Progenitor cell of endocrine pancreas (in vitro differentiated cells): ENCODE measurements at regions not wholly inside any gene's neighbourhood (a gene's known extent, or its start where the extent isn't known, plus 50 kb on each side); places are given as distances from the start of the nearest gene placed in this dataset.

ENCODE experiments used
- DNase-seq: peaks from one replicate; pipeline ENCODE4 v3.0.0; 2021; ENCODE audit warnings: low spot score; ENCODE audit not compliant: unreplicated experiment
- H3K27ac Mint-ChIP-seq: 2 replicates; pipeline ENCODE4 v1.8.0; 2021; ENCODE audit warnings: mild to moderate bottlenecking, moderate library complexity, mixed read lengths
- H3K27me3 Mint-ChIP-seq: 2 replicates; pipeline ENCODE4 v1.8.0; 2021; ENCODE audit warnings: mixed read lengths
- H3K36me3 Mint-ChIP-seq: 2 replicates; pipeline ENCODE4 v1.8.0; 2022; ENCODE audit warnings: mixed read lengths; ENCODE audit not compliant: insufficient read depth
- H3K4me1 Mint-ChIP-seq: 2 replicates; pipeline ENCODE4 v1.8.0; 2021; ENCODE audit warnings: low read depth, mixed read lengths
- H3K4me3 Mint-ChIP-seq: 2 replicates; pipeline ENCODE4 v1.8.0; 2021; ENCODE audit warnings: low read depth, mild to moderate bottlenecking, moderate library complexity, mixed read lengths
- H3K9me3 Mint-ChIP-seq: 2 replicates; pipeline ENCODE4 v1.8.0; 2021; ENCODE audit warnings: low read depth, mixed read lengths
- TF ChIP-seq, protein P1 (sequence below): fragments of 200-600 bp; sonication (generic); IDR thresholded peaks from one replicate; pipeline ENCODE4 v1.5.0; 2021; ENCODE audit warnings: antibody characterized with exemption, mild to moderate bottlenecking; ENCODE audit not compliant: unreplicated experiment

DNA sequence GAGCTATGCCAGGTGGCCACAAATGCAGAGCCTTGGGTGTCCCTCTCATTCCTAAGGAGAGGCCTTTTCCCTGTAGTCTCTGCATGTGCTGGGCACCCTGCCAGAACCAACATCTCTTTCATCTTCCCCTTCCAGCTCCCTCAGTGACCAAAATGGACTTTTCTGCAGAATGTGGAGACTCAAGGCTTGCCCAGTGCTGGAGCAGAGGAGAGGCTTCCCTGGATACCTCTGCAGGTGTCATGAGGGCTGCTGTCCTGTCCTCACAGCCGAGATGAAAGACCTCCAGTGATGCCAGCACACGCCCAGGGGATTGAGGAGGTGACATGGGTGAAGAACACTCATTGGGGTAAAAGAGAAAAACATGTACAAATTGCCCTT is 347.0 kb upstream of the AJAP1 start:
- H3K36me3 Mint-ChIP-seq: no peaks in the 10 kb centered on the region
- DNase-seq: no peak
- H3K27me3 Mint-ChIP-seq: peaks cover 3% of the 10 kb centered on the region
- TF ChIP-seq, protein P1, sequence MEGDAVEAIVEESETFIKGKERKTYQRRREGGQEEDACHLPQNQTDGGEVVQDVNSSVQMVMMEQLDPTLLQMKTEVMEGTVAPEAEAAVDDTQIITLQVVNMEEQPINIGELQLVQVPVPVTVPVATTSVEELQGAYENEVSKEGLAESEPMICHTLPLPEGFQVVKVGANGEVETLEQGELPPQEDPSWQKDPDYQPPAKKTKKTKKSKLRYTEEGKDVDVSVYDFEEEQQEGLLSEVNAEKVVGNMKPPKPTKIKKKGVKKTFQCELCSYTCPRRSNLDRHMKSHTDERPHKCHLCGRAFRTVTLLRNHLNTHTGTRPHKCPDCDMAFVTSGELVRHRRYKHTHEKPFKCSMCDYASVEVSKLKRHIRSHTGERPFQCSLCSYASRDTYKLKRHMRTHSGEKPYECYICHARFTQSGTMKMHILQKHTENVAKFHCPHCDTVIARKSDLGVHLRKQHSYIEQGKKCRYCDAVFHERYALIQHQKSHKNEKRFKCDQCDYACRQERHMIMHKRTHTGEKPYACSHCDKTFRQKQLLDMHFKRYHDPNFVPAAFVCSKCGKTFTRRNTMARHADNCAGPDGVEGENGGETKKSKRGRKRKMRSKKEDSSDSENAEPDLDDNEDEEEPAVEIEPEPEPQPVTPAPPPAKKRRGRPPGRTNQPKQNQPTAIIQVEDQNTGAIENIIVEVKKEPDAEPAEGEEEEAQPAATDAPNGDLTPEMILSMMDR: no peak
- peaks cover 12% of the 10 kb centered on the region for H3K9me3 Mint-ChIP-seq
- H3K4me1 Mint-ChIP-seq: no peaks in the 10 kb centered on the region
- no peak overlapping the region for H3K4me3 Mint-ChIP-seq
- no peak overlapping the region for H3K27ac Mint-ChIP-seq

DNA sequence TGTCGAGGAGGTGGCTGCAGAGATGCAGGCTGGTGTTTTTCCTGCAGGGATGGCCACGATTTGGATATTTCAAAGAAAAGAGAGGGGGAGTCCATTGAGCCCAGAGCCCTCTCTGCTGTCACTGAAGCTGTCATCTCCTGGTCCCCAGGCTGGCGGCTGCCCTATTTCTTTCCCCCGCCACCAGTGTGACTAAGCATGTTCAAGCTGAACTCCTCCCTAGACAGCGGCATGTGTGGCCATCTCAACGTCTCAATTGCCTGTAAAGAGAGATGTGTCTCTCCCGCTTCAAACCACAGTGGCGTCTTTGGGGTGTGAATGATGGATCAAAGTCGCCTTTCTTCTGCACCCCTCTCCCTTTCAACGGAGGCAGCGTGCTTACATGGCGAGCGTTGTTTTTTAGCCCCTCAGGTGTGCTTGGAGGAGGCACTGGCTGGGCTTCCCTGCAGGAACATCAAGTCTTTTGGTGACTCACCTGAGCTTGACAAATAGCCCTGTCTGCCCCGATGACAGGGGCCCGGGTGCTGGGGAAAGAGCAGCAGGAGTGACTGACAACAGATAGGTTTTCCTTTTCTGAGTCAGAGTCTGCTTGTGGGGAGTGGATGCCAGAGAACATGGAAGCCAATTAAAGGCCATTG is 346.4 kb upstream of the AJAP1 start:
- Mint-ChIP-seq H3K9me3 (peaks cover 9% of the 10 kb centered on the region), H3K27me3 (peaks cover 3% of the 10 kb centered on the region), H3K4me1 (no peaks in the 10 kb centered on the region), H3K36me3 (no peaks in the 10 kb centered on the region), H3K4me3 (no peak overlapping the region), H3K27ac (no peak overlapping the region)
- no peak for DNase-seq
- TF ChIP-seq, protein P1: no peak

DNA sequence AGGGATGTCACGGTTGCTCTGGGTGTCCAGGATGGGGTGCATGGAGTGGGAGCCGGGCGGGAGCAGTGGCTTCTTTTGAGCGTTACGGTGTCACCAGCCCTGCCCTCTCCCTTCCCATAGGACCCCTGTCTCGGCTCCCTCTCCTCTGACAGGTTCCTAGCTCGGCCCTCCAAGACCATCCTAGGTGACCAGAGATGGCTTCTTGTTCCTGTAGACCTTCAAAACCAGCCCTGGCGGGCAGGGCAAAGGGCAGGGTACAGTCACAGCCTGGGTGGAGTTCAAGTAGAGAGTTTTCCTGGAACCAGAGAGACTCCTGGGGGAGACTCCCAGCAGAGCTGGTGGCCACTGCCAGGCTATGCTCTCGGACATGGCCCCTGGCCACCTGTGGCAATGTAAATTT is 345.6 kb upstream of the AJAP1 start:
- H3K27me3 Mint-ChIP-seq: no peaks in the 10 kb centered on the region
- DNase-seq: no peak
- no peaks in the 10 kb centered on the region for H3K4me1 Mint-ChIP-seq
- H3K27ac Mint-ChIP-seq: no peak overlapping the region
- no peaks in the 10 kb centered on the region for H3K36me3 Mint-ChIP-seq
- H3K4me3 Mint-ChIP-seq: no peak overlapping the region
- H3K9me3 Mint-ChIP-seq: peaks cover 12% of the 10 kb centered on the region
- TF ChIP-seq, protein P1: no peak

DNA sequence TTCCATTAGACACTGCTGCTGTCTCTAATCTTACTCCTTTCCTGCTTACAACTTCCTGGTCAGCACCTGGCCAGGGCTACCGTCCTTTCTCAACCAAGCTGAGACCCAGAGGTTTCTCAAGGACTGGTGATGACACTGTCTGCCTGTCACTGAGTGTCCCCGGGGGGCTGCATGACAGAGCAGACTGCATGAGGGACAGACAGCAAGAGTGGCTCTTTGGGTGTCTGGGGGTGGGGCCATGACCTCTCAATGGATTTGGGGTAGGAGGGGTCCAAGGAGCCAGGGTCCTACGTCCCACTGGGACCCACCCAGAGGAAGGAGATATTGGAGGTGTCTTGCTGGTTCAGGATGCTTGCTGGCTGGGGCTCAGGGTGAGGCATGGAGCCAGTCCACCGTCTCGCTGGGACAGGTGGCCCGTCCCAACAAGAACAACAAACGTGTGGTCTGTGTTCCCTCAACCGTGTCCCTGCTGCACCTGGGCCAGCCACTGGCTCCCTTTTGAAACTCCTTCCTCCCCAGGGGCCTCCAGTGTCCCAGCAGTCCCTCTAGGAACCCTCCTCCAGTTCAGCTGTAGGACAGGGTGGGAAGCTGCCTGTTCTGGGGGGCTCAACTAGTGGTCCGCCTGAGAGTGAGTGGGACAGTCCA is 344.6 kb upstream of the AJAP1 start:
- TF ChIP-seq, protein P1: no peak
- Mint-ChIP-seq H3K9me3 (peaks cover 17% of the 10 kb centered on the region), H3K27me3 (no peaks in the 10 kb centered on the region), H3K4me3 (no peak overlapping the region), H3K27ac (no peak overlapping the region), H3K36me3 (peaks cover 2% of the 10 kb centered on the region), H3K4me1 (no peaks in the 10 kb centered on the region)
- no peak for DNase-seq

DNA sequence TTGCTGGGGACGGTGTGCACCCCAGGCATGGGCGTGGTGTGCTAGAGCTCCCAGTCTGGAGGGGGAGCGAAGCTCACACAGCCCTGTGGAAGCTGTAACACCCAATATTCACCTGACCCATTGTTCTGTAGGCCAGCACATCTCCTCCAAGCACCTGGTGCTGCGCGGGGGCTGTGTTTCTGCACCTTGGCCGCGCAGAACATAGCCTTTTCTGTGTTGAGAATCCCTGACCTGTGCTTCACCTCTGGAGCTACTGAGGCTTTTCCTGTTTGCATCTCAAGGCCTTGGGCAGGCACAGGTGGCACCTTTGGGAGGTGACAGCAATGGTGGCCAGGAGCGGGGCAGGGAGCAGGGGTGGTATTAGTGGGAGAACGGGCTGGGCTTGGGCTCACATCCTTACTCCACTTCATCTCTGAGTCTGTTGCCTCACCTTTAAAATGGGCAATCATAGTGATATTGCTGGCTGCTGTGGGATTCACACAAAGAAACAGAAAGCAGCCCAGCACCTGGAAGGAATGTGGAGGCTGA is 343.9 kb upstream of the AJAP1 start:
- no peak overlapping the region for H3K4me3 Mint-ChIP-seq
- TF ChIP-seq, protein P1: no peak
- peaks cover 21% of the 10 kb centered on the region for H3K9me3 Mint-ChIP-seq
- H3K4me1 Mint-ChIP-seq: no peaks in the 10 kb centered on the region
- H3K36me3 Mint-ChIP-seq: peaks cover 4% of the 10 kb centered on the region
- no peak for DNase-seq
- H3K27ac Mint-ChIP-seq: no peak overlapping the region
- H3K27me3 Mint-ChIP-seq: no peaks in the 10 kb centered on the region
